NCI-H1436 treated with DMSO at 0.1 percent for 48 hours (cell line): ENCODE measurements at regions not wholly inside any gene's neighbourhood (a gene's known extent, or its start where the extent isn't known, plus 50 kb on each side); places are given as distances from the start of the nearest gene placed in this dataset.
"Not testable (repeated sequence)": the region's sequence is repeated elsewhere in the genome, so short reads cannot be mapped to it uniquely, and the experiment has no call there.

Source experiments
- DNase-seq: peaks from one replicate; lab custom pipeline; 2025; lab: John Stamatoyannopoulos, UW

DNA sequence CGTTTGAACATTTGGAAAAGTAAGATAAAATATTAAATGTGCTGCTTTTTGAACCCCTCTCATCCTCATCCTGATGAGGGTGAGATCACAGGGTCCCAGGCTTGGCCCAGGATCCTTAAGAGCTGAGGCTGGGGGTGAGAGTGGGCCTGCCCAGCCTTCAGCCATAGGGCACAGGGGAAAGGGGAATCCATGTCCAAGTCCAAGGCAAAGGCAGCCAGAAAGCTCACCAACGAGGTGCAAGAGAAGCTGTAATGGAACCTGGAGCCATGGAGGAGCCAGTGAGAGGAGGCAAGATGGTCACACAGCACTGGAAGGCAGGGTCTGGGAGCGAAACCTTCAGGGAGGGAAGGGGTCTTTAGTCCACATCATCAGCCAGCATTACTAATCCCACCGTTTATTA lies 191.9 kb downstream of the RRAGC start:
- DNase-seq, result no peak

GRCh38 chr1:38662126-38662525 lies 197.4 kb downstream of the RRAGC start:
- no peak for DNase-seq

DNA sequence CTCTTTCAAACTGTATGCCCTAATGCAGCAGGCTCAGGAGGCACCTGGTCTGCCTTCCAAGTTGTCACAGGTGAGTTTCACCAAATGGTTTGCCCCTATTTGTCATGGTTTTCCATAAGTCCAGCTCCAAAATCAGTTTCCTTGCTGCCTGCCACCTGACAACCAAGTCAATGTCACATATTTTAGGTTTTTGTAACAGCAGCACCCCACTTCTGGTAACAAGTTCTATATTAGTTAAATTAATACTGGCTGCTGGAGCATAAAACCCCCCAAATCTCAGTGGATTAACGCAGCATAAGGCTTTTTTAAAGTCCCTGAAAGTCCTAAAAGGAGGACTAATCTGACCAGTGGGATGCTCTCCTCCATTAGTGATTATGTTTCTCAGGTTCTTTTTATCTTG lies 200.7 kb downstream of the RRAGC start:
- DNase-seq, result no peak

GRCh38 chr1:38657873-38658272 lies 201.7 kb downstream of the RRAGC start:
- no peak for DNase-seq

DNA sequence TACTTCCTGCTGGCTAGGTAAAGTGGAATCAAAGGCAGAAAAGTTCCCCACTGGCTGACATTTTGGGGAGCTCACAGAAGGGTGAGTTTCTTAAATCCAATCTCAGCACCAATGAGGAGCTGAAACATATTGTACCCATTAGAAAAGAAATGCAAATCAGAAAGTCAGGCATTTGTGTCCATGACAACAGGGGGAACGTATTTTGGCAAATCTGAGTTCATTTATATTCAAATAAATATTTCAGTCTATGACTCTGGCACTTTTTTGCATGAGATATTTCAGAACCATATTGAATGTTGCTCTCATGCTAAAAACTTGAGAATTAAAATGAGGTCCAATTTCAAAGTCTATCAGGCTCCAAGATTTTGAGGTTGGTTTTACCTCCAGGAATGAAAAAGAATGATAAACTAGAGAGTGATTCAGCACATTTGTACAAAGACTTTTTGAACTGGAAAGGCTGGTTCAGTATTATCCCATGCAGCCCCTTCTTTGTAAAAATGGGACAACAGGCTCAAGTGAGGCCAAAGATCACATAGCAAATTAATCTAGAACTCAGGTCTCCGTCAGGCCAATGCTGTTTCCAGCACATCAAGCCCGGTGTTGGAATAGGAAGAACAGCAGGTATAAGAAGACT lies 202.2 kb downstream of the RRAGC start:
- no peak for DNase-seq

DNA sequence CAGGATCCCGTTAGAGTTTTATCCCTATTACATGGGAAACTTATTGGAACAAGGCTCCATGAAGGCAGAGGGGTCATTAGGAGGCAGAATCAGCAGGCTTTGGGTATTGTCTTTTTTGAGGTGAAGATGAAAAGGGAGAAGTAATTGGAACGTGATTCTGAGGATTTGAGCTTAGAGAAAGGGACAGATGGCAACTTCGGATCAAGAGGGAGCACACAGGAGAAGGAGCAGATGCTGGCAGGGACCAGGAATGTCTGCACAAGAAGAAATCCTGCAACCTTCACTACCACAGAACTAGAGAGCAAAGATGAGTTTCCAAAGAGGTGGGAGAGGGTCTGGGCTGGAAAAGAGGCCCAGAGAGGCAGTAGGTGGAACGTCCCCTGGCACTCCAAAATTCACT lies 202.8 kb downstream of the RRAGC start:
- no peak for DNase-seq

DNA sequence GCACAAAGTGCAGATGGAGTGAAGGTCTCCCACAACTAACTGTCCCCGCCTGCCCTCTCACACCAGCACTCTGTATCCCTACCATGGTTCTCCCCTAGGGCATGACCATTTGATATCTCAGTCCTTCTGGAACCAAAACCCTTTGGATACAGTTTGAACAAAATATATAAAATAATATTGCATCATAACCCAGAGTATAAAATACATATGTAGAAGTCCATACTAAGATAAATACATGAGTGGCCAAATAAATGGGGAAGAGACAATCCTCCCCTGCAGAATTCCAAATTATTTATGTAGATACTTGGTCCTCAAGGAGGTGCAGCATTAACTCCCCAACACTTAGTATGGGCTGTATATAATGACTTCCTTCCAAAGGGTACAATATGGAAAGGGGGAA lies 207.4 kb downstream of the RRAGC start:
- no peak for DNase-seq

DNA sequence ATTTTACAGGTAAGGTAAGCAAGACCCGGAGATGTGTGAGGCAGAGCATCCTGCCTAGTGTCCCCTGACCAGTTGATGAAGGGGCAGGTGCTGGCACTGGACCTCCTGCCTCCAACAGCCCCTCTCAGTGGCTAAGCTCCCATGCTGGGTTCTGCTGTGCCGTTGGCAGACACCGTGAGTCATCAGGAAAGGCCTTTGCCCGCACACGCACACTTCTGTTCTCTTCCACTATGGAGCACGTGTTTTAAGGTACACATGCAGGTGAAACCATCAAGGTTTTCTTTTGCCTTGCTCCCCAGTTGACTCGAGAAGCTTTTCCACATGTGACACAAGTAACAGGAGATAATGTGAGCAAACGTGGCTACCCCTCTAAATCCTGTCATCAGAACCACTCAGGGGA lies 207.9 kb downstream of the RRAGC start:
- no peak for DNase-seq

DNA sequence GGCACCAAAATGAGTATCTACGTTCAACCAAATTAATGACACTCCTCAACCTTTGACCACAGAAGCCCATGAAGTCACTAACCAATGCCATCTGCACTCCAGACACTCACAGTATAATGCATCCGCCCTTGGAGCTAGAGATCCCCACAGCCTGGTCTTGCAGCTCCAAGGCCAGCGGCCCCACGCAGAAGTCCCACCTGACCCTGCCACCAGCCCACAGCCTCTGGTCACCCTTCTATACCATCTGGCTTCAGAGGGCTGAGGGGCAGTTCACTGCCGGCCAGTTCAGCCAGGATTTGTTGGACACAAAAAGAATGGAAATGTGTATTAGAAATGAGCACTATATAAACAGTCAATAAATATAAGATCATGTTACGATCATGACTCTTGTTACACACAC lies 211.2 kb downstream of the RRAGC start:
- DNase-seq, result no peak

DNA sequence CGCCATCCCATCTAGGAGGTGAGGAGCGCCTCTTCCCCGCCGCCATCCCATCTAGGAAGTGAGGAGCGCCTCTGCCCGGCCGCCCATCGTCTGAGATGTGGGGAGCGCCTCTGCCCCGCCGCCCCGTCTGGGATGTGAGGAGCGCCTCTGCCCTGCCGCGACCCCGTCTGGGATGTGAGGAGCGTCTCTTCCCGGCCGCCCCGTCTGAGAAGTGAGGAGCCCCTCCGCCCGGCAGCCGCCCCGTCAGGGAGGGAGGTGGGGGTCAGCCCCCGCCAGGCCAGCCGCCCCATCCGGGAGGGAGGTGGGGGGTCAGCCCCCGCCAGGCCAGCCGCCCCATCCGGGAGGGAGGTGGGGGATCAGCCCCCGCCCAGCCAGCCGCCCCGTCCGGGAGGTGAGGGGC lies 212.2 kb downstream of the RRAGC start:
- DNase-seq, result not testable (repeated sequence)

GRCh38 chr1:38644092-38644491 lies 215.5 kb downstream of the RRAGC start:
- no peak for DNase-seq

GRCh38 chr1:38641661-38642060 lies 217.9 kb downstream of the RRAGC start:
- DNase-seq, result no peak

DNA sequence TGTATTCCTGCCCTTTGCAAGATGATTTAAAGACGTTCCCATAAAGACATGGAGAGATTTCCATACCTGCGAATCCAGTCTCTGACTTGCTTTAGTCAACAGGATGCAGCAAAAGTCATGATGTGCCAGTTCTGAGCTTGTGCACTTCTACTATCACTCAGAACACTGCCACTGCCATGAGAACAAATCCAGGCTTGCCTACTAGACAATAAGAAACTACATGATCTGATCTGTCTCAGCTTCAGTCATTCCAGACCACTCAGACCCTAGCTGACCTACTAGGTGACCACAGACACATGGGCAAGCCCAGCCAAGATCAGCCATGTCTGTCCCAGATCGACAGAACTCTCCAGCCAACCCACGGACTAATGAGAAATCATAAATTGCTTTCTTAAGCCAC lies 219.2 kb downstream of the RRAGC start:
- DNase-seq, result no peak

- DNase-seq, result no peak
Measured at GRCh38 chr1:38628241-38628640, 231.3 kb downstream of the RRAGC start.

DNA sequence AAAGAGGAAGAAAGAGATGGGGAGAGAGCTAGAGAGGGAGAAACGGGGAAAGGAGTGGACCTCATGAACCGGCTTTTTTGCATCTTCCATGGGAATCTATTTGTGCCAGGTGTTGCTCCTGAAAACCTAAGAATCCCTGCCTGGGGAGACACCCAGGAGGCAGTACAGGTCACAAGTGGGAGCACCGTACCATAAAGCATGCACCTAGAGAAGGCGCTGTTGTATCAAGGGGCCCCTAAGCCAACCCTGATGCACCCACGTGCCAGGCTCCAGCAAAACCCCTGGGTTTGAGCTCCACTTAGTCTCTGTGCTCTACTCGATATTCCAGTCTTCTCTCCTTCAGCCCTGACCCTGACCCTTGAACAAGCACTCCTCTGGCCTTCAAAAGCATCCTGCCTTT lies 233.6 kb downstream of the RRAGC start:
- no peak for DNase-seq

- DNase-seq, result no peak
Measured at GRCh38 chr1:38624336-38625039, 235.1 kb downstream of the RRAGC start.

GRCh38 chr1:38623529-38623928 lies 236.0 kb downstream of the RRAGC start:
- no peak for DNase-seq

DNA sequence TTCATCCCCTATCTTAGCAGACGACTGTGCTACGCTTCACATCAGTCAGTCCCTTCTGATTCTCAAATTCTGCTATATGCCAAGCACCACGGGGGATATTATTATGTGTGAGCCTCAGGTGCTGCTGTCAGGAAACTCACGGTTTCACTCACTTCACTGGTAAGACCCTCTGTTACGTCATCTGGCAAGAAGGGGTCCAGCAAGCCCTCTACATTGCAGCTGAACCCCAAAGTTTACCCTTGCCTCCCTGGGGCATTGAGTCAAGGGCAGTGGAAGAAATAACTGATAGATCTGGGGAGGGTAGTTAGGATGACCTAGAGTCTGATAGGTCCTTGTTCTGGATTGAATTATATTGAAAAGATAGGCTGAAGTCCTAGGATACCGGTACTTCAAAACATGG lies 237.4 kb downstream of the RRAGC start:
- no peak for DNase-seq

DNA sequence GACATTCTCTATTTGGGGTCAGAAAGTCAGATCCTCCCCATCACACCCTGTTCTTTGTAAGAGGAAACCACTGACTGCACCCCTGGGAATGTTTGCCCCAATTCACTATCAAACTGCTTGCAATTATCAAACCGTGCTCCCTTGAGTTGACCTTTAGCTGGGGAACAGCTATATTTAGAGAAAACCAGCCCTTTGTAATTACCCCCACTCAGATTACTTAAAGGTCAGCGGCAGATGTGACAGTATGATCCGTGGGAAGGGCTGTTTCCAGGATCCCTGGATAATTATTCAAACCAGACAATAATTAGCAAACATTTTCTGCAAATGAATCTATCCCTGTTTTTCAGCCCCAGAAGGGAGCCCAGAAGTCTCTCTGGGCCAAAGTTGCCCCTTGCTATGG lies 242.7 kb downstream of the RRAGC start:
- DNase-seq, result no peak

GRCh38 chr1:38615680-38616079 lies 243.9 kb downstream of the RRAGC start:
- no peak for DNase-seq

- DNase-seq, result no peak
Measured at GRCh38 chr1:38614861-38615260, 244.7 kb downstream of the RRAGC start.

DNA sequence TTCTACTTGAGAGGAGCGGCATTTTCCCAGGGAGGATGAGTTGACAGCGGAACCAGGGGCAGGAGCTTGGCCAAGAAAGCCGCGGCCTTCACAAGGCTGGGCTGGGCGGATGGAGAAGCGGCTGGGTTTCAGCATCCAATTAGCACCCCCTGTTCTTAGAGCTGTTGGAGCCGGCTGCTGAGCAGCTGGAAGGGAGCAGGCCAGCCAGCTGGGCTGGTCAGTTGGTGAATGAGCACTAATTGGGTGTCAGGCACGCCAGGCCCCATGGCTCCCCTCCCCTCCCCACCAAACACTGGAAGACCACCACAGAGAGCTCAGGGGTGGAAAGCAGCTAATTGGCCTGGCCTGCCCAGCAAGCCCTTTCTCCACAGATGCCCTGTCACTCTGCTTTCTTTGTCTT lies 245.6 kb downstream of the RRAGC start:
- no peak for DNase-seq

DNA sequence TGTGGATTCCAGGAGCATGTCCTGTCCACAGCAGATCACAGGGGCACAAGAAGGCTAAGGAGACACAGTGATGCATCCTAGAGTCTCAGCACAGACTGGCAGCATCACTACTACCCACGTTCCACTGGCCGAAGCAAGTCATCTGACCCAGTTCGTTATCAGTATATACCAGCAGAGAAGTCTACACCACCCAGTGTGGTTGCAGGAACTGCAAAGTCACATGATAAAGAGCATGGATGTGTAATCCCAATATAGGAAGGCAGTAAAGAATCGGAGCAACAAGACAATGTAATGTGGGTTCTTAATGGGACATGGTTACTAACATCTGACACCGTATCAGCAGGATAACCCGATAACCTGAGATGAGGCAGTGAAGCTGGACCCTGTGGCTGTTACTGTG lies 246.6 kb downstream of the RRAGC start:
- DNase-seq, result no peak

- DNase-seq, result no peak
Measured at GRCh38 chr1:38611664-38612211, 247.8 kb downstream of the RRAGC start.
